ENCODE measurements at regions not wholly inside any gene's neighbourhood (a gene's known extent, or its start where the extent isn't known, plus 50 kb on each side); places are given as distances from the start of the nearest gene placed in this dataset.
A peak's percentile ranks its signal among the peaks of the same experiment; 100 is the strongest.

GRCh38 chr1:173403996-173404395 lies 73.1 kb upstream of the PRDX6 start:
- no peak for DNase-seq

- DNase-seq: no peak
Measured at GRCh38 chr1:173405281-173405680, 71.9 kb upstream of the PRDX6 start.

- DNase-seq: no peak
Measured at GRCh38 chr1:173405834-173406233, 71.3 kb upstream of the PRDX6 start.

- DNase-seq: no peak
Measured at GRCh38 chr1:173406783-173407230, 70.3 kb upstream of the PRDX6 start.

GRCh38 chr1:173407846-173408245 lies 69.3 kb upstream of the PRDX6 start:
- no peak for DNase-seq

GRCh38 chr1:173408886-173409285 lies 68.2 kb upstream of the PRDX6 start:
- no peak for DNase-seq

GRCh38 chr1:173409613-173410012 lies 67.5 kb upstream of the PRDX6 start:
- peak; percentile 25 for DNase-seq

DNA sequence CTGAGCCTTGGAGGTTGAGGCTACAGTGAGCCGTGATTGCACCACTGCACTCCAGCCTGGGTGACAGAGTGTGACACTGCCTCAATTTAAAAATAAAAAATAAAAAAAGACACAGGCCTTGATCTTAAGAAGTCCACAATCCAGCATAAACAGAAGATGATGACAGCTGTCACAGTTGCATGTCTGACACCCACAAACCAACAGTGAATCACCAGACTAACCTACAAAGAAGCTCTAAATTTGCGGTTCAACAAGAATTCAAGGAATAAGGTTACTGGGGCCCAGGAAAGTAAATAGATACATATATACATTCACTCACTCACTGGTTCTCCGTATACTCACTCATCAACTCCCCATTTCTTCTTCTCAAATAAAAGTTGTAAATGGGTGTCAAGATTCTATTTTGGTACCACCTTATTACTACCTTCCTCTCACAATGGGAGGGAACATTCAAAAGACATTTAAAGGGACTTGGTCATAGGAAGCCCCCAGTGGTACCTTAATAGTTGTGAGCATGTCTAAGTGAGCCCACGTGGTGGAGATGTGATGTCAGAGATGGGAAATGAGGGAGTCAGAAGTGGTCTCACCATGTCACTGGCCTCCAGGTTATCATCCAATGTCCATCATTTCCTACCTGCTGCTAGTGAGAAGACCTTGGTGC lies 66.9 kb upstream of the PRDX6 start:
- peak; percentile 26 for DNase-seq

DNA sequence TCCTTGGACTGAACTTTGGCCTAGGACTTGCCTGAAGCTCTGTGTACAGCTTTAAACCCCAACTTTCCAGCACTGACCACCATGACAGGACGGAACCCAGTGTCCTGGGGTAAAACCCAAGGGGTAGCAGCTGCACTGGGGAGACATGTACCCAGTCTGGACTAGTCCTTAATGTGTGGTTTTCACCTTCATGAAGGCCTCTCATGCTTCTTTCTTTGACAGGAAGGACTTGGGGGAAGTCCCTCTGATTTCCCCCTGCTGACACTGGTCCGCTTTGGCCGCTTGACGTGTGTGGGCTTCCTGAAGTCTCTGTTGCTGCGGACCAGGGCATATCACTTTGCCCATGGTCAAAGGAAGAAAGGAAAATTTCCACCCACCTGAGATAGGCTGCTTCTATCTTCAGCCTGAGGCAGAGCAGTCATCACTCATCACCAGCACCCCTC lies 66.3 kb upstream of the PRDX6 start:
- peak; percentile 22 for DNase-seq

DNA sequence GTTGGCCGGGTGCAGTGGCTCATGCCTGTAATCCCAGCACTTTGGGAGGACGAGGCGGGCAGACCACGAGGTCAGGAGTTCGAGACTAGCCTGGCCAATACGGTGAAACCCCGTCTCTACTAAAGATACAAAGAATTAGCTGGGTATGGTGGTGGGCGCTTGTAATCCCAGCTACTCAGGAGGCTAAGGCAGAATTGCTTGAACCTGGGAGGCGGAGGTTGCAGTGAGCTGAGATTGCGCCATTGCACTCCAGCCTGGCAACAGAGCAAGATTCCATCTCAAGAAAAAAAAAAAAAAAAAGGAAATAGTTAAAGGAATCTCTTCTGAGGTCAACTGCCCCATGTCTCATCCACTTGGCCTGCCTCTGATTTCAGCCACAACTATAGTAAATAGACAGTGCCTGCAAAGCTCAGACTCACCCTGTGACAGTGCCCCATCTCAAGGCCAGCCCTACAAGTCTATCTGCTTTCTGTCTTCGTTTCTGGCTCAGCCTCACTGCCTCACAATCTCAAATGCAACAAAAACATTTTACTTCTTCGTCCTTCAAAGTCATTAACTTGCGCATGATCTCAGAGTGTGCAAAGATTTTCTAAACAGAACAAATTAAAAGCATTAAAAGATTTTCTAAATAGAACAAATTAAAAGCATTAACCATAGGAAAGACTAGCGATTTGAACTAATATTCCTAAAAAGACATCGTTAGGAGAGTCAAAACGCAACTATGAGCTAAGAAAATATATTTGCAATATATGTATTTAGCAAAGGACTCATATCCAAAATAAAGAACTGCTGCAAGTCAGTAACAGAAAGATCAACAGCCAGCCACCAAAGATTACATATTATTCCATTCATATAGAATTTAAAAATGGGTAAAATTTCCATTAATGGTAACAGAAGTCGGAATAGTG lies 65.0 kb upstream of the PRDX6 start:
- no peak for DNase-seq

- no peak for DNase-seq
Measured at GRCh38 chr1:173413271-173413707, 63.8 kb upstream of the PRDX6 start.

DNA sequence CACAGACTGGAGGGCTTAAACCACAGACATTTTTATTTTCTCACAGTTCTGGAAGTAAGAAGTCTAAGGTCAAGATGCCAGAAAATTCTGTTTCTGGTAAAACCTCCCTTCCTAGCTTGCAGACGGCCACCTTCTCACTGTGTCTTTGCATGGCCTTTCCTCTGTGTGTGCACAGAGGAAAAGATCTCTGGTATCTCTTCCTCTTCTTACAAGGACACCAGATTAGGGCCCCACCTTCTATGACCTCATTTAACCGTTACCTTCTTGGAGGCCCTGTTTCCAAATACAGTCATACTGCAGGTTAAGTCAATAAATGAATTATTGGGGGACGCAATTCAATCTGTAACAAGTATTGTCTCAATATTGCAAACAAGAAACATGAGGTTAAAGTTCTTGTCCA lies 63.0 kb upstream of the PRDX6 start:
- no peak for DNase-seq

DNA sequence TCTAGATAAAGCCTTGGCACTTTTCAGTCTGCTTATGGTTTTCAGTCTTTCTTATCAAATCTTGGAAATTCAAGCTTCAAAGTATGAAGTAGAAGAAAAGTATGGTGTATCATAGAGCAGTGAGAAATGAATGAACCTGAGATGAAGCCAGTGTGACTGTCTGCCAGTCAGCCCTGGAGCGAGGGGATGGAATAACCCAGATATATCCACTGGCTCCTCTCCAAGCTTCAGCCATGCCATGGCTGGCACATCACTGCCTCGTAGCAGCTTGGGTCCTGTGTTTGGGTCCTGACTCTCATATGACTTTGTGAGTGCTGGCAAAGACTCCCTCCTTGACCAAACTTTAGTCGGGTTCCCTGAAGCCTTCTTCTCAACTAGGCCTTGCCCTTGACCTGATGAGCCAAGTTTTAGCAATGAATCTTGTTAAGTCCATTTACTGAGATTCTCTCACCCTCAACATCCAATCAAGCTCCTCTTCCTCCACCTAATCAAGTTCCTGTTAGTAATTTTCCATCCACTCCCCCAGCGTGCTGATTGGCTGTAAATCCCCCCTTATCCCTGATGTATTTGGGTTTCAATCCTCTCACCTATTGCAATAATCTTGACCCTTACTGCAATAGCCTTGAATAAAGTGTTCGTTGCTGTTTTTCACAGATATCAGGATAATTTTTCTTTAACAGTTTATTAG lies 62.5 kb upstream of the PRDX6 start:
- no peak for DNase-seq

- no peak for DNase-seq
Measured at GRCh38 chr1:173415490-173415889, 61.6 kb upstream of the PRDX6 start.

DNA sequence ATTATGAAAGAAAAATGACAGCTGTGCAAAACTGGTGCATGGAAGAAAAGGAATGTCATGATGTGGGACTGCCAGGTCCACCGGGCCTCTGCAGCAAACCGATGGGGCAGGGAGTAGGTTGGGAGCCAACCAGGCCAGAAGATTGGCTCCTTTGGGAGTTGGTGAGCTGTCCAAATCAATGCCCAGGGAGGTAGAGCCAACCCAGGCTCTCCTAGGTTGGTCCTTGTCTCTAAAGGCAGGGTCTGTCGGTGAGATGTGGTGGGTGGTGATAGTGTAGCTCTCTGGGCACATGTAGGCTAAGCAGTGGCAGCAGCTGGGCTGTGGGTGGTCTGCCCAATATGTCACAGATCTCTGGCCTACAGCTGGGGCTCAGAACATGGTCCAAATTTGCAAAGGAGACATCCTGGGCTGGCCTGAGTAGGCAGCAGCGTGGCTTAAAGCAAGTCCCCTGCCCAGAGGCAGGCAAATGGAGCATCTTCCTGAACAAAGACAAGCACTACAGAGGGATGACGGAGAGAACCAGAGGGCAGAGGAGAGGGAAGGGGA lies 61.2 kb upstream of the PRDX6 start:
- DNase-seq: no peak

- no peak for DNase-seq
Measured at GRCh38 chr1:173417563-173417962, 59.6 kb upstream of the PRDX6 start.

GRCh38 chr1:173418107-173418985 lies 58.8 kb upstream of the PRDX6 start:
- DNase-seq: no peak

DNA sequence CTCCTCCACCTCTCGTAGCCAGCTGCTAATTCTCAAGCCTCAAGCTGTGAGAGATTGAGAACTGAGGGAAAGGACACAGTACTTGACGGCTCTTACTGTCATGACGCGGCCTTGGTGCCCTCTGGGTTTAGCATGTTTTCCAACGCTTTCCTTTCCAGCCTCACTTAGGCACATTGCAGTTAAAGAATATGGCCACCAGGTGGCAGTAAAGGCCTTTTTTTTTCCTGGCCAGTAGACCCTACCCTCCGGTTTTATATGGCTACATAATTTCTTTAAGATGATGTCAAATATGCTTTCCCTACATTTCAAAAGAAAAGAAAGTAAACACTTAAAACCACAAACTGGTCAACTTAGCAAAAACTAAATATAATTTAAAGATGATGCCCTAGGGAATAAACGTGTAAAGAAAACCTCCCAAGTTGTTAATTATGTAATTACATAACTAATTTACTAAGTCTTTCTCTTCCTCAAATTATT lies 56.8 kb upstream of the PRDX6 start:
- peak; percentile 78 for DNase-seq

GRCh38 chr1:173421286-173421685 lies 55.8 kb upstream of the PRDX6 start:
- no peak for DNase-seq

DNA sequence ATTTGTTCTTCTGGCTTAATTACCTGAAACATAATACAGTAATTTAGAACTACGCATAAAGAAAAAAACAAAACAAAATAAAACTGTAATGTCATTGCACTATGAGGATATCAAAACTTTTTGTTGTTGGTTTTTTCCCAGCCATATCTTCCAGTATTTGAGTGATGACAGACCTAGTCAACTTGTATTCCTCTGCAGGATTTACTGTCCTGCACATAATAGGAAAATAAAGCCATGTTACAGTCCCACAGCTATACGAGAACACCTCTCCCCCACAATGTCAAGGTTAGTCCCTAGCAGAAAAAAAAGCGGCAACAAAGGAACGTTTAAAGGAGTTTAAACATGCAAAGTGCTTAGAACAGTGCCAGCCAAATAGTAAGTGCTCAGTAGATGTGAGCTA lies 55.3 kb upstream of the PRDX6 start:
- DNase-seq: no peak

GRCh38 chr1:173422456-173422976 lies 54.6 kb upstream of the PRDX6 start:
- no peak for DNase-seq

DNA sequence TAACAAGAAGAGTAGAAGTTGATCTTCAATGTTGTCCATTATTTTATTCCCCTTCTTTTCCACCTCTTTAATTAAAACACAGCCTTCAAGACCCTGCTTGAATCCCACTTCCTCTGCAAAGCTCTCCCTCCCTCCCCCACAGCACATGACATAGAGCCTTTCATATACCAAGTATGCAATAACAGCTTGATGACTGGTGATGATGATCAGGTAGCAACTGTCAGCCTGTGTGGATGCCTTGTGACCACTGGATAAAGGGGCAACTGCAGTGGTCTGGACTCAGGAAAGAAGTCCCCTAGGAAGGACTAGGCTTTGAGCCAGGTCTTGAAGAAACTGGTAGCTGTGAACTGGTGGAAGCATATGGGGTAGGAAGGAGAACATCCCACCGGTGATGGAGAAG lies 53.8 kb upstream of the PRDX6 start:
- DNase-seq: no peak
